Gastrocnemius medialis (tissue), 4 donors: ENCODE measurements at regions not wholly inside any gene's neighbourhood (a gene's known extent, or its start where the extent isn't known, plus 50 kb on each side); places are given as distances from the start of the nearest gene placed in this dataset.

ENCODE experiments used
- CTCF ChIP-seq, 5 experiments: fragments of 450-650 bp in 3 of 5; fragments of 200-600 bp in 2 of 5; sonication (generic) in 2 of 5; IDR thresholded peaks in 4 of 5; conservative IDR thresholded peaks in 1 of 5; 1 replicate in 4 of 5; 2 replicates in 1 of 5; pipeline ENCODE4 v1.5.1; 2016 to 2019; ENCODE audit warnings: antibody characterized with exemption in 5 of 5, mild to moderate bottlenecking in 3 of 5, moderate library complexity in 3 of 5
- POLR2A ChIP-seq, 2 donors: fragments of 450-650 bp; IDR thresholded peaks; one replicate each; pipeline ENCODE4 v1.6.1; 2017; ENCODE audit warnings: antibody characterized with exemption in 2 of 2, mild to moderate bottlenecking in 2 of 2, moderate library complexity in 2 of 2

- no peak for TF ChIP-seq CTCF (IDR thresholded peaks at IDR 0.05 in 4 of 5, conservative IDR thresholded peaks at IDR 0.05 in 1 of 5)
- TF ChIP-seq POLR2A (IDR thresholded peaks at IDR 0.05) = no peak
These were observed 576.5 kb upstream of the VSTM2A start for GRCh38 chr7:53965716-53966115.
